ENCODE measurements at regions not wholly inside any gene's neighbourhood (a gene's known extent, or its start where the extent isn't known, plus 50 kb on each side); places are given as distances from the start of the nearest gene placed in this dataset.

DNA sequence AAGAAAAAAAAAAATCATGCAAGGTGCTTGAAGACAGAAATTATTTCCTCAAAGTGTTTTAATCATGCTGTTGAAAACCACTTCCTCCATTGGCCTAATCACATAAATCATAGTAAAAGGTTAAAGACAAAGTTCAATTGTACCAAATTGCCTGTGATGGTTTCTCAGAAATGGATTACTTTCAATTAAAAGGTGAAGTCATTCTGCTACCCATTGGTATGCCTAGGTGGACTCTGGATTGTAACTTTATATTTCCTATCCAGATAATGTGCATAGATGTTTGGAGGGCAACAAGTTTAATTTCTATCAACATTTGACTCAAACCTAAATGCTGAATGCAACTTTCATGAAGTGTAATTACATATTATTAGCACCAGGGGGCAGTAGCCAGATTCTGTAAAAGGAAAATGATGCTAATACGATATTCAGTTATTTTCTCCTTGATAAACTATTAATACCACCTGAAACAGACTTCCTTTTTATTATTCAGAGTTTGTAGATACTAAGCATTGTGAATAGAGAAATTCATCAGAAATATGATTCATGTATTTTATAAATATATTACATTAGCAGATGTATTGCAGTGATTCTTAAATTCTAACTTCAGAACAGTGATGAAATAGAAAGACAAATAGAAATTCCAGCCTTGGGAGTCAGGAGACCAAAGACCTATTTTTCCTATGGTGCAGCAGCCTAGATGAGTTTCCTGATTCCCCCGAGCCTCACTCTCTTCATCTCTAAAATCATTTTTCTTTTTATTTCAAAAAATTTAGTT, 148.2 kb downstream of the CAAP1 start:
- no peak for DNase-seq (ENCODE audit: extremely low read depth, low read depth, low spot score)

DNA sequence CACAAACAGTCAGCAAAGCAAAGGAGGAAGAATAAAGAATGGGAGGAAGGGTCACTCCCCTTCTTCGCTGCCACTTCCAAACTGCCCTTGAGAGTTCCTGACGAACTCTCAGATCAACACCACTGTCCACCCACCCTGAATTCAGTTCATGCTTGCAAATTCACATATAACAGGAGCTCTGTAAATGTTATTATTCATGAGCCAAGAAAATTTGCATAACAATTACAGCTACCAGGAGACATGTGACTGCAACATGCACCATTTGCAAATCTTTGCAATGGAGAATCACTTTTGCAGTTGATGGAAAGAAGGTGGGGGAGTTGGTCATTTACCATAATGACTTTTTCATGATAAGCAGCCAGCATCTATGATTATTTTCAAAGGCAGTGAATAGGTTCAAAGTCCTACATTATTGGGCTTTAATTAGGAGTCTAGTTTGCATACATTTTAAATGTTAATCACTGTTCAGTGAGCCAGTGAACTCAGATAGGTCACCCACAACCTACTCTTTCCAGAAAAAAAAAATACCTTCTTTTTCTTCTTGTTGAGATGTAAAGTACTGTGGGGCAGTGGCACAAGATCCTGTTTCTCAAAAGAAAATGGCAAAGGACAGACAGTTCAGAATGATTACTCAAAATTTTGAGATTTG, 149.7 kb downstream of the CAAP1 start:
- DNase-seq (ENCODE audit: extremely low read depth, low read depth, low spot score), result no peak

DNA sequence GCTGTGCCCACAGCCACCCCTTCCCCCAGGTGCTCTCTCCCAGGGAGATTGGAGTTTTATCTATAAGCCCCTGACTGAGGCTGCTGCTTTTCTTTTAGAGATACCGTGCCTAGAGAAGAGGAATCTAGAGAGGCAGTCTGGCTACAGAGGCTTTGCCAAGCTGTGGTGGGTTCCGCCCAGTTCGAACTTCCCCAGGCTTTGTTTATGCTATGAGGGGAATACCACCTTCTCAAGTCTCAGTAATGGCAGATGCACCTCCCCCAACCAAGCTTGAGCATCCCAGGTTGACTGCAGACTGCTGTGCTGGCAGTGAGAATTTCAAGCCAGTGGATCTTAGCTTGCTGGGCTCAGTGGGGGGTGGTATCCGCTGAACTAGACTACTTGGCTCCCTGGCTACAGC, 157.4 kb downstream of the CAAP1 start:
- no peak for DNase-seq (ENCODE audit: extremely low read depth, low read depth, low spot score)

DNA sequence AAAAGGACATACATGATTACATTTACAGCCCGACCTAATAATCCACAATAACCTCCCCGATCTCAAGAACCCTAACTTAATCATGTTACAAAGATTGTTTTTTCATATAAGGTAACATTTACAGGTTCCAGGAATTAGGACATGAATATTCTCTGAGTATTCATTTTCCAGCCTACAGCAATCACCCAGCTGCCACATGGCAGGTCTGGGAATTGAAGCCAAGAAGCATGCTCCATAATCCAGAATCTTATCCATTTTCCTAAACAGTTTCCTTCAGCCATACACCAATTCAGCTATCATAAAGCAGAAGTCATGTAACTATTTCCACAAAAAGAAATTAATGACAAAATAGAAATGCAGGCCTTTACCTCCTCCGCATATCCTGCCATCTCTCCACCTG, 163.4 kb downstream of the CAAP1 start:
- DNase-seq (ENCODE audit: extremely low read depth, low read depth, low spot score), result no peak

DNA sequence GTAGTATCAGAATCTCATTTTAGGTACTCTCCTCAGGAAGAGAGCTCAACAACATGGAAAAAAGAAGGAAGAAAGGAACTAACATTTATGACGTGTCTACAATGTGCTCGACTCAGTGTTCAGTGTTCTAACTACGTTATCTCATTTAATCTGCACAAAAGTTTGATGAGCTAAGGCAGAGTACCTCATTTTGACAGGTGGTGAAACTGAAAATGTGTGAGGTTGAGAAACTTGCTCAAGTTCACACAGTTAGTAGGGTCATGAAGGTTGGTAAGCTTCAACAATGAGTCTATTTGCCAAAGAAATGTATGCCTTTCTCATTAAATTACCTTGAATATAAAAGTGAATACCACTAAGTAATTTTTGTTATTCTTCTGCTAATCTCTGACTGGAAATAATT, 165.1 kb downstream of the CAAP1 start:
- DNase-seq (ENCODE audit: extremely low read depth, low read depth, low spot score), result no peak

DNA sequence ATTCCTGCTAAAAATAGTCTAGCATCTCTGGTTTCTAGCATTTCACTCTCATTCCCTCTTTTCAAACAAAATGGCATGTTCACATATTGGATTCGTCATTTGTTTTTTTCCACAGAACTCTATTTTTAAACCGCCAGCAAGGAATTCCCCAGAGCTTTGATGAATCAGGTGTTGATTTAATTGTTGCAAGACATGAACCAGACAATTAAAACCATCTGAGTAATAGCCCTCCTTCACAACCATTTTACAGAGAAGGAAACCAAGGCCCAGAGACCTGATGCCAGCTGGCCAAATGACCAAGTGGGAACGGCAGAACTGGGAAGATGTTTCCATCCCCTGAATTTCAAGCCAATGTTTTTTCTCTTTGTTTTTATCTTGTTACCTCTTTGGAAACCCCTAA, 167.0 kb downstream of the CAAP1 start:
- no peak for DNase-seq (ENCODE audit: extremely low read depth, low read depth, low spot score)

DNA sequence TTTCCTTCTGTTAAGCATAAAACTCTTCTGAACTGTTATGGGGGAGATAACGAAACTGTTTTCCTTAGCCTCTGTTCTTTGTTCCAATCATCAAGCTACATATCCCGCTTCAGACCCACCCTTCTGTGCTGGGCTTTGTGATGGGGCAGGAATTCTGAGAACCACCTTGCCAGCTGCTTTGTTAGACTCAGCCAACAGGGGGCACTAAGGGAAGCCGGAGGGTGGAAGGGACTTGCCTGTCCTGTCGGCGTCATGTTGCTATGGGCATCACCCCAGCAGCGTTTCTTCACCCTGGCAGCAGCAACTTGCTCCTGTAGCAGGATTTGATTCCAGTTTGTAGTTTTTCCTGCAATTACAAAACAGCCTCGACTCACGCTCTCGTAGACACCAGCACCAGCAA, 169.1 kb downstream of the CAAP1 start:
- DNase-seq (ENCODE audit: extremely low read depth, low read depth, low spot score), result no peak

DNA sequence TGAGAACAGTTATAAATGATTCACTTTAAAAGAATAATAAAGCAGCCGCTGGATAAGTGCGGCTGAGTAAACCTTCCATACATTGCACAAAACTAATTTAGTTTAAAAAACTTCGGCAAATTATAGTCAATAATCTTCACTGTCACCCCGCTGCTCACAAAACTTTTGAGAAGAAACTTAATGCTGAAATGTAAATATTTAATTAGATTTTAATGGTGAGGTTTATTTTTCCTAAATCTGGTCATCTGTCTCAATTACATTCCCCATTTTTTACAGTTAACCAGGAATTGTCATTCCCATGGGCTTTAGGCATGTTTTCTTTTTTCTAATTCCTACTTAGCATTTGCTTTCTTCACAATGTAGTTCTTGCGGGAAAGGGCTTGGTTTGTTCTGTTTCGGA, 169.8 kb downstream of the CAAP1 start:
- no peak for DNase-seq (ENCODE audit: extremely low read depth, low read depth, low spot score)

DNA sequence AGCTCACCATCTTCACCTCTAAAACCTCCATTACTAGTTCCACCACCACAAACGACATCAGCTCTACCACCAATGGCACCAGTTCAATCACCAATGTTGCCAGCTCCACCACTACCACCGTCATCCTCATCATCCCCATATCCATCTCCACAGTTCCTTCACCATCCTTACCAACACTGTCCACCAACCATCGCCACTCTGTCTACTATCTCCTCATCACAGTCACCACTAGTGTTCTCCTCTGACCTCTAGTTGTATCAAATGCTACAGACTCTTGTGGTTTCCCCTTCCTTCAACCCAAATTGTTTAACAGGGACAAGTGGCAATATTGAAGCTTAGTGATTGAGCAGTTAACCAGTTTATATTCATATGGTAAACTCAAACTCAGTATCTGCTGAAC, 182.6 kb downstream of the CAAP1 start:
- DNase-seq (ENCODE audit: extremely low read depth, low read depth, low spot score), result no peak

DNA sequence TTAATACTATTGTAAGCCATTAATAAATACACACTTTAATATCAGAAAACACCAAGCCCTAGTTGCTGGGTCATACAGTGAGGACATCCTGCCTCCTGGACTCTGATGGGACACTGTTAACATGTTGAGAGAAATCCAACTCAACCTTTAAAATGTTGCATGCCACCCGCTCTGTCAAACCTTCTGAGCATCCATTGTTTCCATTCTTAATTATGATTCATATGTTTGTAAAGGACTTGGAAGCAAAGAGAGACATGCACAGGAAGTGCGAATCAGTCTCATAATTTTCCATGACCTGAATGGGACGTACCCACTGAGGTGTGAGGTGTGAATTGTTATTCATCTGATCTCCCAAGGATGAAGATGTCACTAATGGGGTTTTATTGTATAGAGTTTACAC, 186.4 kb downstream of the CAAP1 start:
- no peak for DNase-seq (ENCODE audit: extremely low read depth, low read depth, low spot score)

DNA sequence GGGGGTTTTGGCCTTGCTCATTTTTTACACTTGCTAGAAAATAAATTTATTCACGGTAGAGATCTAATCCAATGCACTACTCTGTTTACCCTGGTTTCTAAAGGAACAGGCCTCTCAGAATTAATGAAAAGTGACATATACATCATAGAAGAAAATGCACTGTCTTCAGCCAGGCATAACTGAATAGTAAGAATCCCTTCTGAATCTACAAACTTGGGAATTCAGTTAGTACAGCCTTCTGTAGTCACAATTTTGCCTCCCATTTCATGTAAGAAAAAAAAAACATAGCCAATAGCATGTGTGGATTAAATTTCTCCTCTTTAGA, 197.3 kb downstream of the CAAP1 start:
- no peak for DNase-seq (ENCODE audit: extremely low read depth, low read depth, low spot score)

DNA sequence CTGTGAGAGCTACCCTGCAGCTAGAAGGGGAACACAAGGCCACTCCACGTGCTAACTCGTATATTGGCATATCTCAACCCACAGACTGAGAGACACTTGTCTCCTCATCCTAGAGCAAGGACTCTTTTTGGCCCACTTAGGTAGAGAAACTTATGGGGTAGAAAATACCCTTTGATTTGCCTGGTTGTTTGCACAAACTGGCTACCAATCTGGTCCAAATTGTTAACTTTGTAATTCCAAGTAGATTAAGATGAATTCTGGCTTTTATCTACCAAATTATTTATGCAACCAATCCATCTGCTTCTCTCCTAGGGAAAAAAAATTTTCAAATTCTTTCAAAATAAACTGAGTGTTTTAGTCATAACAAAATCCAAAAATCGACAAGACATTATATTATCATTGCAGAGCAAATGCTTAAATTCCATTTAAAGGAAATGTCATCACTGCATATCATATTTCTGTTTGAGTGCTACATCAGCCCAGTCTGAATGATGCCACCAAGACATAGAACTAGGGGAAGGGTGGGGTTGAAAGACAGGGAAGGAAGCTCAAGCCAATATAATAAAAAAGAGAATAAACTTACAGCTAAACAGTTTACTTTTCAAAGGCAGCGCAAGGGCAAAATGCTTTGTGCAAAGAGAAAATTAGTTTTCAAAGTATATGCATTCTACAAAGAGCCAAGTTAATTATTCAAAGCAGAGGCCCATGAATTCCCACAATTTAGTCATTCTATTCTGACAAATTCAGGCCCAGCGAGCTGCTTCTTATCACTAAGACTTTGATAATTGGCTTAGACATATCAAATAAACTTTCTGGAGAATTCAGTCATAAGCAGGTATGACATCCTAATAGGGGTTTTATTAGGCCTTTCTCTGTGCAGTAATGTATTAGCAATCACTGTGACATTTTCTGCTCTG, 198.0 kb downstream of the CAAP1 start:
- no peak for DNase-seq (ENCODE audit: extremely low read depth, low read depth, low spot score)

DNA sequence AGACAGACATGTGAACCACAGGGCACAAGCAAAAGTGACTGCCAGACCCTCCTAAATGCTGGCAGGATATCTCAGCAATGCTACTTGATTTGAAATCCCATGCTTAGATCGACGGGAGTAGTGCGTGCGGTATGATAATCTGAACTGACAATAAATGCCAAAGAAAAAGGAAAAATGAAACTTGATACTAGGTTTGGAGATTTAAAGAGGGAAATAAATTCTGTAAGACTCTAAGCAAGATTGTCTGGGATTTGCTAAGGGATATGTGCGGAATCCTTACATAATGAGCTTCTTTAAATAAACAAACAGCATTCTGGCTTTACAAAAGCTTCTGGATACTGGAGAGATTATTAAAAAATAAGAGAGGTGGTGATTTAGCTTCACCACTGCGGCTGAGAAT, 203.6 kb downstream of the CAAP1 start:
- no peak for DNase-seq (ENCODE audit: extremely low read depth, low read depth, low spot score)

DNA sequence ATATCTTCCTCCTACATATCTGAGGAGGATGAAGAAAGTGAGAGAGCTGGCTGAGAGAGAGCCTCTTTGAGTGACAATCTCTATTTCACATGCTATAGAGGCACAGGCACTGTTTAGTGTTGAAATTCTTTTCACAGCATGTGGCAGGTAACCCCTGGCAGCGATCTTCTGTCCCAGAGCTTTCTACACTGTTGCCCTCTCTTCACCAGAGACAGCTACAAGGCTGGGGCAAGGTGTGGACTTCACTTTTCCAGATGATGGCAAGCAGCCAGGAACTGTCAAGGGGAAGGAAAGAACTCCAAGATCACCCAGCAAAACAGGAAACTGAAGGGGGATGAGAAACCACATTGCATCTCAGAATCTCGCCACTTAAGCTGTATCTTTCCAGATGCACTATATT, 205.2 kb downstream of the CAAP1 start:
- DNase-seq (ENCODE audit: extremely low read depth, low read depth, low spot score), result no peak

DNA sequence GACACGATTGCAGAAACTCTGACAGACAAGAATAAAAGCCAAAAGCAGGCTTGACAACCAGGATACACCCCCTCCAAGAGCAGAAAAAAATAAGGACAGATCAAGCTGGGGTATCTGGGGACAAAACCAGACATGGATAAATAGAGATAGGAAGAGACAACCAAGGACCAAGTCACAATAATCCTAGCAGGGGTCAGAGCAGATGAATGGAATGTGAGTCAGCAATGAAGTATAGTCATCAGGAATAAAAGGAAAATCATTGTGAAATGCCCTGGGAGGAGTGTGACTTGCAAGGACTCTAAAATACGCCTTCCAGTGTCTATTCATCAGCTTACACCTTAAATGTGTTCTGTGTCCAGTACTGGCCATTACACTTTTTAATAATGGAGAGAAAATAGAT, 206.8 kb downstream of the CAAP1 start:
- DNase-seq (ENCODE audit: extremely low read depth, low read depth, low spot score), result no peak

DNA sequence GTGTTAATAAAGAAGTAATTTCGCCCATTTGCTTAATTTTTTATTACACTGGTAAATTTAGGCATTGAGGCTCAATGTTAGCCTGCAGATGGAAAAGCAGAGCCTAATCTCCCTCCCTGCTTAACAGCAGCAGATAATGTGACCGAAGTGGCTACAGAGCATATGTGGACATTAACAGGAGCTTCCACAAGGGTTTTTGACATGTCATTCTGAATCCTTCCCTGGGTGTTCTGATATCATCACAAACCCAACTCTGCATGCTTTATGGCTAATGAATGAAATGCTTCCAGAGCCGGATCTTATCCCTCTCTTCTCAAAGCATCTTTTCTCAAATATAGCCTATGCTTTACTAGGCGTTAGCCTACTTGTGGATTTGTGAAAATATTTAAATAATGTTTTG, 208.6 kb downstream of the CAAP1 start:
- DNase-seq (ENCODE audit: extremely low read depth, low read depth, low spot score), result no peak

DNA sequence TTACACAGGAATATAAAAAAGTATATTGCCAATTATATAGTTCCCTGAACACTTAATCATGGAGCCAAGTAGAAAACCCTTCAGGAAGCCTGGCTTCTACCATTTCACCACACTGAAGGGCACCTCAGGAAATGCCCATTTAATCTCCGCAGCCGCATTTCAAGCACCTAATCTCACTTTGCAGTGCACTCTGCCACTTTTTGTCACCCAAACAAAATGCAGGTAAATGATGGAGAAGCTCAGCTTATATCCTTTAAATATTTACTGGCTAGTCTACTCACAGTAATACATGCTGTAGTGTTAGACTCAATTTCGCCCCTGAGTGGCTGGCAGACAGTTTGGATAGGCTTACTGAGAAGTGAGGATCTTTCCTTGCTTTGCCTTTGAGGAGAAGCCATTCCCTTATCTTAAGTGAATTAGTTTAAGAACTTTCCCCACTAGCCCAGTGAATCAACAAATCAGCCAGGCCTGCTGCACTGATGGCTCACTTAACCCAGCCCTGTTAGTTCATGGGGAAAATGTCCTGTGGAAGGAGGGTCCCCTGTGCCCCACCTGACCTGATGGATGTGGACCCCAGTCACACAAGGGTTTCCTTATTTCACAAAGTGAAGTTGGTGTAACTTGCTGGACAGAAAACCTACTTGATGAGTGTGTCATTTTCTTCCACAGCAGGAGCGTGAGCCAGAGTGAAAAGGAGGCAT, 209.7 kb downstream of the CAAP1 start:
- DNase-seq (ENCODE audit: extremely low read depth, low read depth, low spot score), result no peak

DNA sequence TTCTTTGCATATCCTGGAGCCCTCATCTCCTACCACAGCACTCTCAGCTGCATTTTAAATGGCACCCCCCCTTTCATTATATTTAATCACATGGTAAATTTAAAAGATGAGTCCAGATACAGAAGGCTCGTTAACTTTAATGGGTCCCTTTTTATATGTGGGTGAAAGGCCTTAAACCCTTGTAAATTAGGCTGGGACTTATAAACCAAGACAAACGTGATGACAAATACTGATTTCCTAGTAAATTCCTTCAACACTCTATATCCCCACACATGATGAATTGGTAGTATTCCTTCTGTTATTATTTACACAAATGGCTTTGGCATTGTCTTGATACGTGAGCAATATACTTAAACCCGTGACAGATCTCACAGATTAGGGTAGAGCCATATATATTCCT, 210.6 kb downstream of the CAAP1 start:
- DNase-seq (ENCODE audit: extremely low read depth, low read depth, low spot score), result no peak

DNA sequence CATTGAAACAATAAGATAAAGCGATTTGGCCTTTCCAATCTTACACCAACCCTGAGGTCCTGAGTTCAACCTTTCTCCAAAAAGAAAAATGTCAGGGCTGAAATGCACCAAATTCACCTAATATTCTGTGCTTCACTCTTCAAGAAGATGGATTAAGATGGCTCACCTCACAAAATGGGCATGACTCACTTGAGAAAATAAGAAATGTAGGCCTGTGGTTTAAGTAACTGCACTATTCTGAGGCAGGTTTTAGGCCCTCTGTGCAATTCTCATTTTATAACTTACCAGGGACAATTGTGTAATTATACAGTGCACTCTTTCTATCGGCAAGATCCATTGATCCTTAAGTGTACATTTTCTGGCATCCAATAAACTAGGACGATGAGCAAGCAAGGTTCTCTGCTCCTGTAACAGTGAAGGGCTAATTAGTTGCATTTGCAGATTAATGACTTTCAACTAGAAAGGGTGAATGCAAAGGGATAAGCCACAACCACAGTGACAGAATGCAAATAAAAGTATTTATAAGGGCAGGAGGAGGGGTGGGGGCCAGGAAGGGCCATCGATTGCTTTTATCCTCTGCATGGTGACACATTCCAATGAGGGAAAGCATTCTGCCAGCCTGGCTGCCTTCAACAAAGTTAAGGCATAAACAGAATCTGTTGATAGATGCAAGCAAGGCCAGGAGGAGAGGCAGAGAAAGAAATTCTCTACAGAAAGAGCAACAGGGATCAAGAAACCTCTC, 214.5 kb downstream of the CAAP1 start:
- no peak for DNase-seq (ENCODE audit: extremely low read depth, low read depth, low spot score)

DNA sequence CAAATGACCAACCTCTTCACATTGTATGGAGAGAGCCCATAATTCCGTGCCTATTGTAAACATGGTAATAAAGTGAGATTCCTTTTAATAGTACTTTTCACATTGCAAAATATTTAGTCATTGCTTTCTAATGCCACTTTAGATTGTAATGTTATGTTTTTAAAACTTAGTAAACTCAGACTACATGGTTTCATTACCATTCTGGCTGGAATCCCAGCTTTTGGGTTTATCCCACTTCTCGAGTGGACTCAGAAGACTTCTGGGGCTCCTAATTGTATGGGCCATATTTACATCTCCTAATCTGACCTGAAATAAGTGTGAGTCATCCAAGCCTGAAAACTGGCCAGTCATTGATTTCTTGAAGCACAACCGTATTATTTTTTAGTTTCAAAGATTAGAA, 217.6 kb downstream of the CAAP1 start:
- no peak for DNase-seq (ENCODE audit: extremely low read depth, low read depth, low spot score)

DNA sequence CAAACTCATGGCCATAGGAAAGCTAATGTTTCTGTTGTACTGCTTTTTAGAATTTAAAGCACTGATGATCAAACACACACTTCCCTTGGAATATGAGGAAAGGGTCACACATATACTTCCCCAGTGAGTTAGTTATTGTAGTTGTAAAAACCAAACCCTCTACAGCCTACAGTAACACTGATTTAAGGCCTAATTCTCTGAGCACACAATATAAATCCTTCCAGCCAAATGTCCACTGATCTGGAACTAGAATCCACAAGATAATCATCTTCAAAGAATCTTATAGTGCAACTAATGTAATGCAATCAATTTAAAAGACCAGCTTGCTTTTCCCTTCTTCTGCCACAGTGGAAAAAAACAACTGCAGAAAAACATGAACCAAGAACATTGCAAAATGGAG, 219.3 kb downstream of the CAAP1 start:
- DNase-seq (ENCODE audit: extremely low read depth, low read depth, low spot score), result no peak

Data from glomerular endothelial cell (primary cell).